ENCODE measurements at regions not wholly inside any gene's neighbourhood (a gene's known extent, or its start where the extent isn't known, plus 50 kb on each side); places are given as distances from the start of the nearest gene placed in this dataset.

- FAIRE-seq = no peak
Measured at GRCh38 chrY:19140285-19140920, 366.9 kb upstream of the HSFY2 start.

GRCh38 chrY:19134426-19134825, 360.9 kb upstream of the HSFY2 start:
- FAIRE-seq = no peak

GRCh38 chrY:19130569-19131358, 357.2 kb upstream of the HSFY2 start:
- peak; percentile 30 for FAIRE-seq

DNA sequence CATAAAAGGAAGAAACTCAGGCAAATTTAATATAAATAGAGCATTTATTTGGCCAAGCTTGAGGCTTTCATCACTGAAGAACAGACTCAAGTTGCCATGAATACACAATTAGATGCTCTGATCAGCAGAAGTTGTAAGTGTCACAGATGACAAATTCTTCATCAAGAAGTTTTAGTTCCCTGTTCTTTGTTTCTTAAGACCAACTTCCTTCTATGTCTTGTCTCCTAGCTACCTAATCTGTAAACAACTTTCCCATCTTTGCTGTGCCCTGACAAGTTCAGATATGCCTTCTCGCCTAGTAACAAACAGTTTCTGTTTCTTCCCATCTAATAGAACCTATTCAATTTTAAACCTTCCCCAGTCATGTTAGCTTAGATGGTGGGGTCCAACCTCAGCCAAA, 353.4 kb upstream of the HSFY2 start:
- FAIRE-seq = no peak

GRCh38 chrY:19124609-19125008, 351.1 kb upstream of the HSFY2 start:
- FAIRE-seq = no peak

DNA sequence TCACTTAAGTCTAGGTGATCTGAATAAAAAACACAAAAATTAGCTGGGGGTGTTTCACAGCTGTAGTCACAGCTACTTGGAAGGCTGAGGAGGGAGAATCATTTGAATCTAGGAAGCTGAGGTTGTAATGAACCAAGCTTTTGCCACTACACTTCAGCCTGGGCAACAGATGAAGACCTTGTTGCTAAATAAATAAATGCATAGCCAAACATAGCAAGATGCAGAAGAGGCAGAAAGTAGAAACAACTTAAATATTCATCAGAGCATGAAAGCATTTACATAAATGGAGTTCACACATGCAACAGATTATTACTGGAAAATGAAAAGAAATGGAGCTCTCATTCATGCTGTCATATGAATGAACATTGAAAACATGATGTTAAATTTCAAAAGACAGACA, 348.9 kb upstream of the HSFY2 start:
- FAIRE-seq = peak; percentile 41

DNA sequence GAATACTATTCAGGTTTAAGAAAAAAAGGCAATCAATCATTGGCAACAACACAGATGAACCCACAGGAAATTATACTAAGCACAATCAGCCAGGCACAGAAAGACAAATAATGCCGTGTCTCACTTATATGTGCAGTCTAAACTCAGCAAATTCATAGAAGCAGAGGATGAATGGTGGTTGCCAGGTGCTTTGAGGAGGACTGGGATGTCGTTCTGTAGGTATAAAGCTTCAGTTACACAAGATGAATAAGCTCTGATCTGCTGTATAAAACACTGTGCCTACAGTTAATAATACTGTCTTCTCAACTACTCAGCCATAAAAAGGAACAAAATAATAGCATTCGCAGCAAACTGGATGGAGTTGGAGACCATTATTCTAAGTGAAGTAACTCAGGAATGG, 324.8 kb upstream of the HSFY2 start:
- peak; percentile 96 for FAIRE-seq

- no peak for FAIRE-seq
Measured at GRCh38 chrY:19095460-19095859, 321.9 kb upstream of the HSFY2 start.

DNA sequence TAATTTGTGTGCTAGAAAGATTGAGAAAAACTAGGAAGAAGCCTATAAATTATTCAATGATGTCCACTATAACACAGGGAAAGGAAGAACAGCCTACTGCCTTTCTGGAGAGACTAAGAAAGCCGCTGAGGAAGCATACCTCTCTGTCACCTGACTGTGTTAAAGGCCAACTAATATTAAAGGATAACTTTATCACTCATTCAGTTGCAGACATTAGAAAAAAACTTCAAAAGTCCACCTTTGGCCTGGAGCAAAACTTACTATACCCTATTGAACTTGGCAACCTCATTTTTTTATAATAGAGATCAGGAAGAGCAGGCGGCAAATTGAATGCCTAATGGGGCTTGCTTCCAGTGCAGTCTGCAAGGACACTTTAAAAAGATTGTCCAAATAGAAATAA, 309.5 kb upstream of the HSFY2 start:
- FAIRE-seq = no peak

GRCh38 chrY:19077698-19078113, 304.2 kb upstream of the HSFY2 start:
- no peak for FAIRE-seq

DNA sequence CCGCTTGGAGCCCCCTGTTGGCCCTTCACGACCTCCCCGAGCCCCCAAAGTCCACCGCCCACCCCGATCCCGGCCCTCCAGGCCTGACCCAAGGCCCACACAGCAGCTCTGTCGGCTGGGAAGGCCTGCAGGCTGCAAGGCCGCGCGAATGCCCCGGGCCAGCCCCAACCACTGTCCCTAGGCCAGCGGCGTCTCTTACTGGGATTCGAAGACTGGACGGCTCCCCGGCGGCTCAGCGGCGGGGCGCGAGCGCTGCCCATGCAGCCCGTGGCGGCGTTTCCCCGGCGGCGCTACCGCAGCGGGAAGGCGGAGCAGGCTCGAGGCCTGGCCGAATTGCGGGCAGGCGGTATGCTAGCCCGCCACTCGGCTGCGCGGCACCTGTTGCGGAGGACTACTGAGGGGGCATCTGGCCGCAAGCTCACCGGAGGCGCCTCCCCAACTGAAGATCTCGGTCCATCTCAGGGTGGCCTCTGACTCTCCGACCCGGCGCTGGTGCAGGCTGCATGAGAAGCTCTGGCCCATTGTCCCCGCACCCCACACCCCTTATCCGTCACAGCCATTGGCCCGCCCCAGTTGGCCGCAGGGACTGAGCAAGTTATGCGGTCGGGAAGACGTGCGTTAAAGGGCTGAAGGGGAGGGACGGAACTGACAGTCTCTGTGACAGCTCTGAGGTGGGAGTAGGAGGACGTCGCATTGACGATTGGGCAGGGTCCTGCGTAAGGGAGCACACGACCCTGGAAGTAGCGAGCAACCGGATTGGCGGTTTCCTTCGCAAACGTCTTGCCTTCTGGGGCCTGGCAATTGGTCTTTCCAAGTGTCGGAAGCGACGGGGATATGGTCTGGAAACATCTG, 303.5 kb upstream of the HSFY2 start:
- FAIRE-seq = no peak

DNA sequence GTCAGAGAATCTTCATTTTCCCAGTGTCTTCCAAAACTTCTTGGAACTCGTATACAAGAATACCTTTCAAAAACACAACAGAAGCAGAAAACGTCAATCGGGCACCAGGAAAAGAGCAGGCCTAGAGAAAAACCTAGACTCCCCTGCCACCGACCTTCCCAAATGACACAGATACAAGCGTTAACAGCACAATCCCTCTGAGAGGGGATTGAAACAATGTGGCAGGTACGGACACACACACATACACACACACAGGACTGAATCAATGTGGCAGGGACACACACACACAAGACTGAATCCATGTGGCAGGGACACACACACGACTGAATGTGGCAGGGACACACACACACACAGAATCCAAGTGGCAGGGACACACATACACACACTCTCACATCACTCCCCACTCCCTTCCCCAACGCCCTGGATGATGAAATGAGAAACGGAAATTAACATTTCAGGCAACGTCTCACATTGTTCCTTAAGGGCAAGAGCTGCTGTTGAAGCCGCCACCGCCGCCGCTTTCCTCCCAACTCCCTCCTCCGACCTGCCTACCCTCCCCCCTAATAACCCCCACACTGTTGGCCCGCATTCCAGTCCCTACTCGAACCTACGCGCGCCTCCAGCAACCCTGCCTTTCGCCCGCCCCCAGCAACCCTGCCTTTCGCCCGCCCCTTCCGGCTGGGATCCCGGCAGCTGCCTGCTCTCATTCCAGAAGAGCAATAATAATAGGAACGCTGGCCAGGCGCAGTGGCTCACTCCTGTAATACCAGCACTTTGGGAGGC, 302.1 kb upstream of the HSFY2 start:
- no peak for FAIRE-seq

DNA sequence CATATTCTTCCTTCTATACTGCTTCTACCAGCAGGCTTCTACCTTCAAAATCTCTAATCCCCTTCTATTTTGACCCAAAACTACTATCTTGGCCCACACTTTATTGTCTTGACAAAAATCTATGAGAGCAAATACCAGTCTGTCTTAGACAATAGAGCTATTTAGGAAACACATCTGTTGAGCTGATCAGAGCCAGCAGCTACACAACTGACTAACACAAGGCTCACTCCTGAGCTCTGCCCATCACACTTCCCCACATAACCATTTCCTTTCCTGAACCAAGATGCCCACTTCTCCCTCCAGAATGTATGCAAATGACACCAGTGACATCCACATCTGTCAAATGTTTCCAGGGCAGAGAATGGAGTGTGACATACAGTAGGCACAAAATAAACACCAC, 293.9 kb upstream of the HSFY2 start:
- no peak for FAIRE-seq

DNA sequence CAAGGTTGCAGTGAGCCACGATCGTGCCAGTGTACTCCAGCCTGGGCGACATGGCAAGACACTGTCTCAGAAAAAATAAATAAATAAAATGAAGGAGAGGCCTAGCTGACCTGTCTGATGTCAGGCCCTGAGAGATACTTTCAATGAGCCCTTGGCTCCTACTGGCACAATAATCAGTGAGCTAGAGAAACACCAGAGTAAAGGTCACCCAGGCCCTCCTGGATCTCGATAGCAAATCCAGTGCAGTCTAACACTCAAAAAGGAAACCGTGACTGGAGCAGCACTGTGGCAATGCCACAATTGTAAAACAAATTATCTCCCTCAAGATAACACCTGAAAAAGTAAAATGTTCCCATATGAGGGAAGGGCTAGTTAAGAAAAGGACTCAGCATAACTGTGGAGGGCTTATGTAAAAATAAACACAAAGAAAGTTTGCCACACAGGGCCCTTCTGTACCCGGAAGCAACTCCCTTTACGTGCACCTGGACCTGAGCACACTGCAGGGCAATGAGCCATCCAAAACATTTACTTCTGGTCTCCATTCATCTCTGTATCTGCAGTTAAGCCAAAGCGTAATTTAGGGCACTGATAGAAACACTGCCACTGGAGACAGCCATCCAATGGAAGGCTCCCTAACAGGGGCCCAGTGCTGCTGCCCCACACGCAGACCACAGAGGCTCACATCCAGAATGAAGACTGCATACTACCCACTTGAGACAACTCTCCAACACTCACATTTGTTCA, 293.1 kb upstream of the HSFY2 start:
- no peak for FAIRE-seq

DNA sequence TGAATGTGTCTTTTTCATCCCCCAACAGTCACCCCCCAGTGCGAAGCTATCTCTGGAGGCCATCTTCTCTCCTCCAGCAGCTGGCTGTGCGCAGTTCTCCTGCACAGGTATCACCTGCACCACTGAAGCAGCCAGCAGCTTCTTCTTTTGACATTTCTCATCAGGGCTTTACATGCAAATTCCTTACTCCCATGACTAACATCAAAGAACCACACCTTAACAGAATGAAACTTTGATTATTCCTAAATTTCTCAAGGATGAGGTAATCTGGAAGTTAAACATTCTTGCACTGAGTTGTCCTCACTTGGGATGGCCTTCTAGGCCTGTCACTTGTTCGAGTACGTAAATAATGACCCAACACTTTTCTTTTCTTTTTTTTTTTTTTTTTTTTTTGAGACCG, 291.6 kb upstream of the HSFY2 start:
- FAIRE-seq = no peak

DNA sequence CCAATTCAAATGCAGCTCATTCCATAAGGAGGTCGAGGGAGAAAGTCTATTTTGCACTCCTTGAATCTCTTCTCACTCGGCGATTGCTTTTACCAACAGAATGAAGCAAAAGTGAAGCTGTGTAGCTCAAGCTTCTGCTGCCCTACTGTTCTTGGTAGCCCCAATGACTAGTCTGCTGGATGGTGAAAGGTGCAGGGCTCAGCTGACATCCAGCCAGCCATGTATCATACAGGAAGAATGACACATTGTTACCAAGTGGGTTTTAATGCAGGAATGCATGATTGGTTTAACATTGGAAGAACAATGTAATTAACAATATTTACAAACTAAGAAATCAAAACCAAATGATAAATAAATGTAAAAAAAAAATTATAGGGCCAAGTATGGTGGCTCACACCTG, 286.2 kb upstream of the HSFY2 start:
- FAIRE-seq = no peak

DNA sequence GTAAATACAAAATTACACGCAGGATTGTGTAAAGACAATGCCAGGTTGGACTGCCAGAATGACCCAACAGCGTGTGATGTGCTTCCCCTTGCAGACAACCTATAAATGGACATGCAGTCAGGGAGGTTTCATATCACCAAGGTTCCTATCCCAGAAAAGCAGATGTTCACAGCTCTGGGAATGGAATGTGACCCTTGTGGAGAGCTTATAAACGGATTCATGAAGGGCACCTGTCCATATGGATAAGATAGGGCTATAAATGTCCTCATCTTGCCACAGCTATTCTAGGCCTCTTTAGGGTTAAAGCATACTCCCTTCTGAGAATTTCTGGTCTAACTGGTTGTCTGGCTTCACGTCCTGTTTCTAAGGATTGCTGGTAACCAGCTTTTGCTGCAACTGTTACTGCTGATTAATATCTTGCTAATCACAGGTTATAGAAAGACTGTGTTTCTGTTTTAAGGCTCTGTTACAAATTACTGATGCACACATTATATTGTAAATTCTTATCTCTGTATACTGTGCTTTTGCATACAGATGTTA, 285.4 kb upstream of the HSFY2 start:
- no peak for FAIRE-seq

- no peak for FAIRE-seq
Measured at GRCh38 chrY:19056138-19056469, 282.6 kb upstream of the HSFY2 start.

DNA sequence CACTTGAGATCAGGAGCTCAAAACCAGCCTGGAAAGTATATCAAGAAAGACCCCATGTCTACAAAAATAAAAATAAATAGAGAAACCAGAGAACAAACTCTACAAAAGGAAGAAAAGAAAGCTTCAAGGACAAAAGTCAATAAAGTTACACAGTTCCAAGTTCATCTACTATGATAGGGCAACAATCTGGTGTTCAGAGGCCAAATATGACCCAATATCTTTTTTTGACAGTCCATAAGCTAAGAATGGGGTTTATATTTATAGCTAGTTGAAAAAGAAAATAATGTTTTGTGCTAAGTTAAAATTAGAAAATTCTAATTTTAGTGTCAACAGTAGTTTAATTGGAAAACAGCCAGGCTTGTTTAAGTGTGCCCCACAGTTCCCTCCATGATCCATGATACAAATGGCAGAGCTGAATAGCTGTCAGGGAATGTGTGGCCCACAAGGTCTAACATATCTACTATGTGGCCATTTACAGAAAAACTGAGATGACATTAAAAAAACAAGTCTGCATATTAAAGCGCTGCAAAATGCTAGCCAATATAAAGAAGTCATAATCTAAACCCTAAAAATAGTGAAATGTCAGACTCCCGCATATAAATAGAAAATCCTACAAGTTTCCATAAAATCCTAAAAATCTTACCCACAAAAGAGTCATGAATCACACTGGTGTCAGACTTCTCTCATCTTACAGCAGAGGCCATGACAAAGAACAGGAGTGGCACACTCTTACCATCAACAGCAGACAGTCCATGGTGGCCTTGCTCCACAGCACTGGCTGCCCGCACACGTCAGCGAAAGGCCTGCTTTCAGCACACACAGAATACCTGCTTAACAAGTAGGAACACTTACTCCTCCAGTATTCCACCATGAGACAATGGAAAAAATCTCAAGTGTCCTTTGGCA, 281.9 kb upstream of the HSFY2 start:
- FAIRE-seq = no peak

- no peak for FAIRE-seq
Measured at GRCh38 chrY:19053806-19054205, 280.3 kb upstream of the HSFY2 start.

DNA sequence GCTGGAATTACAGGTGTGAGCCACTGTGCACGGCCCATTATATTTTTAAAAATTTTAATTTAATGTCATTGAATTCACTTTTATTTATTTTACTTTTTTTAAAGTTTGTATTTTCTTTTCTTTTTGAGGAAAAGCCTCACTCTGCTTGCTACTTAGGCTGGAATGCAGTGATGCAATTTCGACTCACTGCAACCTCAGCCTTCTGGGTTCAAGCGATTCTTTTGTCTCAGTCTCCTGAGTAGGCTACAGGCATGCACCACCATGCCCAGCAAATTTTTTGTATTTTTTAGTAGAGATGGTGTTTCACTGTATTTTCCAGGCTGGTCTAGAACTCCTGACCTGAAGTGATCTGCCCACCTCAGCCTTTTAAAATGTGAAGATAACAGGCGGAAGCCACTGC, 277.5 kb upstream of the HSFY2 start:
- no peak for FAIRE-seq

Data from islet of Langerhans (tissue), 1 donor.